GM12865 (cell line): ENCODE measurements at regions not wholly inside any gene's neighbourhood (a gene's known extent, or its start where the extent isn't known, plus 50 kb on each side); places are given as distances from the start of the nearest gene placed in this dataset.
"Not testable (repeated sequence)": the region's sequence is repeated elsewhere in the genome, so short reads cannot be mapped to it uniquely, and the experiment has no call there.

Source experiments
- DNase-seq: peaks from one replicate; pipeline ENCODE4 v3.0.0; 2010; ENCODE audit warnings: low read depth
- H3K4me3 ChIP-seq: 2 replicates; pipeline ENCODE4 v1.5.1; 2011; ENCODE audit warnings: mild to moderate bottlenecking, low read depth, low read length, control low read depth
- CTCF ChIP-seq: IDR thresholded peaks from 2 replicates; pipeline ENCODE4 v1.5.1; 2011; ENCODE audit warnings: low read length, control low read depth, low read depth, inconsistent platforms; ENCODE audit not compliant: insufficient read depth; ENCODE audit errors: missing control alignments

GRCh38 chr3:153410517-153410916 is 248.5 kb downstream of the RAP2B start:
- no peak overlapping the region for H3K4me3 ChIP-seq
- no peak for DNase-seq
- no peak for TF ChIP-seq CTCF

DNA sequence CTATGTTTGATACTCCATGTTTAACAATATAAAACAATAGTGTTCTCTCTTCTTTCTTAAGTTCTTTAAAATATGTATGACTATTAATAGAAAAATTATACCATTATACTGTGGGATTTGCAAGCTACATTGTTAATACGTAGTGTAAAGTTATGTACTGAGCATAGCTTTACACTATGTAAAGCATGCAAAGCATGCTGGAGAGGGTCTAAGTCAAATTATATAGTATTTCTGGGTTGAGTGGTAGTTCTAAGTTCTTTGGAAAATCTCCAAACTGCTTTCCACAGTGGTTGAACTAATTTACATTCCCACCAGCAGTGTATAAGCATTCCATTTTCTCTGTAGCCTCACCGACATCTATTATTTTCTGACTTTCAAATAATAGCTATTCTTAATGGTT is 253.0 kb downstream of the RAP2B start:
- no peak overlapping the region for H3K4me3 ChIP-seq
- DNase-seq: no peak
- no peak for TF ChIP-seq CTCF

DNA sequence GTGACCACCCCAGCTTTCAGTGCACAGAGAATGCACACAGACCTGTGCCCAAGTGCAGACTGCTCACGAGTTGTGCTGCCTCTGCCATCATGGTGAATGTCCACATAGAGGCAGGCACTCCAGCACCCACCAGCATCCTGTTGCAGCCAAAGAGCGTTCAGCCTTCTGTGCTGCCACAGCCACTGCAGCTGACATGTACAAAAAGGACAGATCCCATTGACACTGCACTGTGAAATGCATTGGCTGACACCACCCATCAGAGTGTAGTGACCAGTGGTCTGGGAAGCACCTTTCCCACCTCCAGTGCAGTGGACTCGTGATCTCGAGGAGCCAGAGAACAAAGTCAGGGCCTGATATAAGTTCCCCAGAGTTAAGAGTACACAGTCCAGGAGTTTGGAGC is 260.3 kb downstream of the RAP2B start:
- DNase-seq: no peak
- H3K4me3 ChIP-seq: no peak overlapping the region
- no peak for TF ChIP-seq CTCF

DNA sequence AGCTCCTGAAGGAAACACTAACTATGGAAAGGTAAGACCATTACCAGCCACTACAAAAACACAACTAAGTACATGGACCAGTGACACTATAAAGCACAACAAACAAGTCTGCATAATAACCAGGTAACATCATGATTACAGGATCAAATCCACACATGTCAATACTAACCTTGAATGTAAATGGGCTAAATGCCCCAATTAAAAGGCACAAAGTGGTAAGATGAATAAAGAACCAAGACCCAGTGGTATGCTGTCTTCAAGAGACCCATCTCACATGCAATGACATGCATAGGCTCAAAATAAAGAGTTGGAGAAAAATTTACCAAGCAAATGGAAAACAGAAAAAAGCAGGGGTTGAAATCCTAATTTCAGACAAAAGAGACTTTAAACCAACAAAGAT is 261.8 kb downstream of the RAP2B start:
- H3K4me3 ChIP-seq, DNase-seq: not testable (repeated sequence)

DNA sequence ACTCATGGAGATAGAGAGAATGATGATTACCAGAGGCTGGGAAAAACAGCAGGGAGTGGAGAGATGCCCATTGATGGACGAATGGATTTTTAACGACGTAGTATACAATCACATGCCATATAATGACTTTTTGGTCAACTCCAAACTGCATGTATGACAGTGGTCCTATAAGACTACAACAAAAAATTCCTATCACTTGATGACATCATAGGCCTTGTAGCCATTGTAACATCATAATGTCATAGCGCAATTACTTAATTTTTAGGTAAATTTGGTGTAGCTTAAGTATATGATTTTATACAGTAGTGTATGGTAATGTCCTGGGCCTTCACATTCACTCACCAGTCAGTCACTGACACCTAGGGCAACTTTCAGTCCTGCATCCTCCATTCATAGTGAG is 264.3 kb downstream of the RAP2B start:
- H3K4me3 ChIP-seq: no peak overlapping the region
- no peak for TF ChIP-seq CTCF
- no peak for DNase-seq

DNA sequence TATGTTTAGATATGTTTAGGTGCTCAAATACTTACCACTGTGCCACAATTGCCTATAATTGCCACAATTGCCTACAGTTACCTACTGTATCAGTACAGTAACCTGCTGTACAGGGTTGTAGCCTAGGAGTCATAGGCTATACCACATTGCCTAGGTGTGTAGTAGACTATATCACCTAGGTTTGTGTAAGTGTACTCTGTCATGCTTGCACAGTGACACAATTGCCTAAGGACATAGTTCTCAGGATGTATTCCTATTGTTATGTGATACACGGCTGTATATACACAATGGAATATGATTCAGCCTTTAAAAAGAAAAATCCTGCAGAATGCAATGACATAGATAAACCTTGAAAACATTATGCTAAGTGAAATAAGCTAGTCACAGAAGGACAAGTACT is 264.8 kb downstream of the RAP2B start:
- TF ChIP-seq CTCF: no peak
- no peak for DNase-seq
- H3K4me3 ChIP-seq: no peak overlapping the region

GRCh38 chr3:153429821-153430220 is 267.8 kb downstream of the RAP2B start:
- no peak for TF ChIP-seq CTCF
- no peak for DNase-seq
- H3K4me3 ChIP-seq: no peak overlapping the region

GRCh38 chr3:153431076-153431475 is 269.1 kb downstream of the RAP2B start:
- TF ChIP-seq CTCF: no peak
- DNase-seq: no peak
- H3K4me3 ChIP-seq: no peak overlapping the region
